Suprapubic skin (tissue), 4 donors: ENCODE measurements at regions not wholly inside any gene's neighbourhood (a gene's known extent, or its start where the extent isn't known, plus 50 kb on each side); places are given as distances from the start of the nearest gene placed in this dataset.

Experiments
- DNase-seq, 2 donors: peaks; one replicate each; pipeline ENCODE4 v3.0.0-alpha.2; 2019; ENCODE audit warnings: low spot score in 2 of 2
- H3K27ac ChIP-seq: fragments of 200-600 bp; sonication (generic); one replicate; pipeline ENCODE4 v1.5.1; 2019
- H3K27me3 ChIP-seq: fragments of 200-600 bp; sonication (generic); one replicate; pipeline ENCODE4 v1.5.1; 2019
- H3K36me3 ChIP-seq: fragments of 200-600 bp; sonication (generic); one replicate; pipeline ENCODE4 v1.5.1; 2019
- H3K4me1 ChIP-seq: fragments of 200-600 bp; sonication (generic); one replicate; pipeline ENCODE4 v1.5.1; 2019
- H3K4me3 ChIP-seq: fragments of 200-600 bp; sonication (generic); one replicate; pipeline ENCODE4 v1.5.1; 2019; ENCODE audit warnings: mild to moderate bottlenecking
- H3K9me3 ChIP-seq: fragments of 200-600 bp; sonication (generic); one replicate; pipeline ENCODE4 v1.5.1; 2019
- EP300 ChIP-seq: sonication (generic); formaldehyde crosslinking; IDR thresholded peaks from one replicate; pipeline ENCODE4 v1.6.1; 2017; ENCODE audit warnings: antibody characterized with exemption
- POLR2A ChIP-seq, 2 donors: fragments of 450-650 bp; IDR thresholded peaks; one replicate each; pipeline ENCODE4 v1.6.1; 2017; ENCODE audit warnings: antibody characterized with exemption in 2 of 2, mild to moderate bottlenecking in 2 of 2, moderate library complexity in 2 of 2
- POLR2AphosphoS5 ChIP-seq, 3 donors: sonication (generic); formaldehyde crosslinking; IDR thresholded peaks; one replicate each; pipeline ENCODE4 v1.6.1; 2017; ENCODE audit warnings: antibody characterized with exemption in 3 of 3
- WGBS: methylation state at CpG from one replicate; pipeline ENCODE4 v1.1.5; 2018; 5-methylcytosine and 5-hydroxymethylcytosine counted together
- TF ChIP-seq, protein P1 (sequence below), 2 donors: fragments of 200-600 bp in 1 of 2; fragments of 450-650 bp in 1 of 2; sonication (generic) in 1 of 2; IDR thresholded peaks; one replicate each; pipeline ENCODE4 v1.5.1; 2016 to 2019; ENCODE audit warnings: antibody characterized with exemption in 2 of 2, mild to moderate bottlenecking in 1 of 2, moderate library complexity in 1 of 2

DNA sequence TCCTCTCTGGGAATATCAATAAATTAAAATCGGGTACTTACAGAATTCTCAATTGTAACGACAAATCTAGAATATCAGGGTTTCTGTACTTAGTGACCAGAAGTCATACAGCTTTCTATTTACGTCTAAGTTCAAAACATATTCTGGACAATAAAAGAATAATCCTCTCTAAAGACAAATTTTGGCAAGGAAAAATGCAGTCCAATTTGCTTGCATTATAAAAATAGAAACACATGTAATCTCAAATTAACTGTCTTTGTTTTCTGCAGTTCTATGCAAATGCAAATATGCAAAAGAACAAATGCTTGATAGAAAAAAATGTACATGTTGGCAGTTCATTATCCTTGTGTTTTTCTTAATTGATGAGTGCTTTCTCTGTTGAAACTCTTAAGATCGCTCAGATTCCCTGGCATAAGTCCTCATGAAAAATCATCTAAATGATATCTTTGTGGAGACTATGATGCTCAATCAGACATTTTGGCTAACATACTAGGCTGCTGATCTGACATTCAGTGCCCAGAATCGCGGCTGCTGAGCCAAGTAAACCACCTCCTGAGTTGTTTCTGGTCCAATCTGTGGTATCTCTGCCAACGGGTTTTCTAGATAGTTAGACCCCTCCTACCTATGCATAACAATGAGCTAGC lies 990.1 kb upstream of the C9orf72 start:
- no peaks in the 10 kb centered on the region for H3K4me1 ChIP-seq

DNA sequence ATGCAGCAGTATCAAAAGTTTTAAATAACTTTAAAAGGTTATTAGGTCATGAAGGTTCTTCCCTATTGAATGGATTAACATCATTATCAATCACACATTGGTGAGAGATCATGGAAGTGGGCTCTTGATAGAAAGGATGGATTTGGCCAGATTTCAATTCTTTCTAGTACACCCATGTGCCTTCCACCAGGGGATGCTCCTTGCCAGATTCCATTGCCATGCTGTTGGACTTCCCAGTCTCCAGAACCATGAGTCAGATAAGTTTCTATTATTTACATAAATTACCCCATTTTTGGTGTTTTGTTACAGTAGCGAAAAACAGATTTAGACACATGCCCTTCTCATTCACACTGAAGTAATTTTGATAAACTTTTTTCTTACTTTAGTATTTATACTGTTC lies 1010.6 kb upstream of the C9orf72 start:
- Histone ChIP-seq H3K4me3 (no peak overlapping the region), H3K27ac (no peak overlapping the region), H3K36me3 (no peaks in the 10 kb centered on the region), H3K4me1 (no peaks in the 10 kb centered on the region), H3K27me3 (no peaks in the 10 kb centered on the region), H3K9me3 (no peaks in the 10 kb centered on the region)
- DNase-seq, result no peak
- no peak for TF ChIP-seq POLR2AphosphoS5 (IDR thresholded peaks at IDR 0.05)
- TF ChIP-seq, protein P1, sequence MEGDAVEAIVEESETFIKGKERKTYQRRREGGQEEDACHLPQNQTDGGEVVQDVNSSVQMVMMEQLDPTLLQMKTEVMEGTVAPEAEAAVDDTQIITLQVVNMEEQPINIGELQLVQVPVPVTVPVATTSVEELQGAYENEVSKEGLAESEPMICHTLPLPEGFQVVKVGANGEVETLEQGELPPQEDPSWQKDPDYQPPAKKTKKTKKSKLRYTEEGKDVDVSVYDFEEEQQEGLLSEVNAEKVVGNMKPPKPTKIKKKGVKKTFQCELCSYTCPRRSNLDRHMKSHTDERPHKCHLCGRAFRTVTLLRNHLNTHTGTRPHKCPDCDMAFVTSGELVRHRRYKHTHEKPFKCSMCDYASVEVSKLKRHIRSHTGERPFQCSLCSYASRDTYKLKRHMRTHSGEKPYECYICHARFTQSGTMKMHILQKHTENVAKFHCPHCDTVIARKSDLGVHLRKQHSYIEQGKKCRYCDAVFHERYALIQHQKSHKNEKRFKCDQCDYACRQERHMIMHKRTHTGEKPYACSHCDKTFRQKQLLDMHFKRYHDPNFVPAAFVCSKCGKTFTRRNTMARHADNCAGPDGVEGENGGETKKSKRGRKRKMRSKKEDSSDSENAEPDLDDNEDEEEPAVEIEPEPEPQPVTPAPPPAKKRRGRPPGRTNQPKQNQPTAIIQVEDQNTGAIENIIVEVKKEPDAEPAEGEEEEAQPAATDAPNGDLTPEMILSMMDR (IDR thresholded peaks at IDR 0.05), result no peak
- no peak for TF ChIP-seq EP300
- TF ChIP-seq POLR2A (IDR thresholded peaks at IDR 0.05), result no peak
- WGBS, result 91% methylated on average over 1 of the region's 1 CpG

More for the DNA sequence above, 990.1 kb upstream of the C9orf72 start:
- 69% methylated on average over 7 of the region's 7 CpGs for WGBS
- no peaks in the 10 kb centered on the region for H3K36me3 ChIP-seq
- no peak for DNase-seq
- H3K4me3 ChIP-seq, result no peak overlapping the region
- H3K27ac ChIP-seq, result no peak overlapping the region
- TF ChIP-seq POLR2AphosphoS5 (IDR thresholded peaks at IDR 0.05), result no peak
- TF ChIP-seq, protein P1 (IDR thresholded peaks at IDR 0.05), result no peak
- no peaks in the 10 kb centered on the region for H3K27me3 ChIP-seq
- H3K9me3 ChIP-seq, result no peaks in the 10 kb centered on the region

DNA sequence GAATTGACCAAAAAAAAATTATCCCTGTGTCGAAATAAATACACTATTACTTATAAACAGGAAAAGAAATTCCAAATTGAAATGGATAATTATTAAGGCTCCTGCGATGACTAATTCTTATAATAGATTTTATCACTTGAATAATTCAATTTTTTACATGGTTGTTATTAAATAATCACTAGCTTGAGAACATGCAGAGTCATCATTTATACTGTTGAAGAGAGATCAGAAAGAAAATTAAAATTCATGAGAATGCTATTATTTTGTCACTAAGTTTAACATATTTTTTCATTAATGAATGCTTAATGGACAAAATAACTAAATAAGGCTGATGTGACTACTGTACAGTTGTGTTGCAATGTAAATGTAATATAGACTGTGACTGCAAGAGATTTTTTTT lies 1011.3 kb upstream of the C9orf72 start:
- no peak overlapping the region for H3K27ac ChIP-seq
- H3K4me1 ChIP-seq, result no peaks in the 10 kb centered on the region
- no peaks in the 10 kb centered on the region for H3K27me3 ChIP-seq
- TF ChIP-seq, protein P1 (IDR thresholded peaks at IDR 0.05), result no peak
- TF ChIP-seq POLR2A (IDR thresholded peaks at IDR 0.05), result no peak
- no peak for TF ChIP-seq POLR2AphosphoS5 (IDR thresholded peaks at IDR 0.05)
- no peak for TF ChIP-seq EP300
- no peak overlapping the region for H3K4me3 ChIP-seq
- DNase-seq, result no peak
- no peaks in the 10 kb centered on the region for H3K9me3 ChIP-seq
- H3K36me3 ChIP-seq, result no peaks in the 10 kb centered on the region
- WGBS, result 44% methylated on average over 2 of the region's 2 CpGs

DNA sequence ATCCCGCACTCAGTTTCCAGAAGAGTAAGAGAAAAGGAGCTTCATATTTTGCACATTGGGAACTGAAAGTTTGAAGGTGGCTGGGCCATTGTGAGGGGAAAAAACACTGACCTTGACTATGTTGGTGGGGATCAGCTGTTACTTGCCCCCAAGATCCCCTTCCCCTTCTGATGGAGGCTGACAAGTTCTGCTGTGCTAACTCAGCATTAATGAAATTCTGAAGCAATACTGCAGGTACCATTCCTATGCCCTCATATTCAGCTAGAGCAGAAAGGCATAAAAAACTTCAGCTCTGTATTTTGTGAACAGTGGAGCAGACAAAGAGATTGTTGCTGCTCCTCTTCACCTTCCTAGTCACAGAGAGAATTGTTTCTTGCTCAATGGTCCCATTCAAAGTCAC lies 1013.8 kb upstream of the C9orf72 start:
- TF ChIP-seq EP300 (no peak), POLR2AphosphoS5 (IDR thresholded peaks at IDR 0.05) (no peak), POLR2A (IDR thresholded peaks at IDR 0.05) (no peak)
- TF ChIP-seq, protein P1 (IDR thresholded peaks at IDR 0.05), result no peak
- WGBS, result 85% methylated on average over 1 of the region's 1 CpG
- H3K27me3 ChIP-seq, result no peaks in the 10 kb centered on the region

DNA sequence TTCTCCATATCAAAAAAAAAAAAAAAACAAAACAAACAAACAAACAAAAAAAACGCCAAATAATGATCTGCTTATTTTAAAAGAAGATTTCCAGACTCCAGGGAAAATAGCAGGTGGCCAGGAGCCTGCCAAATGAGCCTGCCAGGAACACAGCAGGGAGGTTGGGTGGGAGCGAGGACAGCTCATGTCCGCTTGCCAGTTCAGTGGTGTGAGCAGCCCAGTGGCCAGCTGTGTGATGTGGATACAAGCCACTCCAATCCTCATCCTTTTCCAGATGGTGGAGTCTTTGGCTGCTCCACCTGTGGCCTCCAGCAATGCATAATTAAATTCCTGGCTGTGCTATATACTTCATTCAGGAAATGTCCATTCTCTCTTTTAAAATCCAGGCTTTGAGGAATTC lies 1025.1 kb upstream of the C9orf72 start:
- TF ChIP-seq, protein P1 (IDR thresholded peaks at IDR 0.05), result no peak
- no peak for TF ChIP-seq POLR2AphosphoS5 (IDR thresholded peaks at IDR 0.05)
- TF ChIP-seq POLR2A (IDR thresholded peaks at IDR 0.05), result no peak
- no peak for TF ChIP-seq EP300
- H3K36me3 ChIP-seq, result no peaks in the 10 kb centered on the region
- no peak overlapping the region for H3K4me3 ChIP-seq
- no peaks in the 10 kb centered on the region for H3K27me3 ChIP-seq
- no peaks in the 10 kb centered on the region for H3K4me1 ChIP-seq
- no peak overlapping the region for H3K27ac ChIP-seq
- 59% methylated on average over 3 of the region's 3 CpGs for WGBS
- no peaks in the 10 kb centered on the region for H3K9me3 ChIP-seq
- DNase-seq, result no peak

More for the DNA sequence above, 1013.8 kb upstream of the C9orf72 start:
- no peak overlapping the region for H3K4me3 ChIP-seq
- no peaks in the 10 kb centered on the region for H3K4me1 ChIP-seq
- no peaks in the 10 kb centered on the region for H3K36me3 ChIP-seq
- H3K9me3 ChIP-seq, result no peaks in the 10 kb centered on the region
- no peak for DNase-seq
- H3K27ac ChIP-seq, result no peak overlapping the region
